HepG2 (cell line): ENCODE measurements at regions not wholly inside any gene's neighbourhood (a gene's known extent, or its start where the extent isn't known, plus 50 kb on each side); places are given as distances from the start of the nearest gene placed in this dataset.

Experiments used
- ATRX ChIP-seq: sonication (generic); formaldehyde crosslinking; IDR thresholded peaks from 2 replicates; pipeline ENCODE4 v1.4.0; 2020; ENCODE audit warnings: missing genetic modification reagents, borderline replicate concordance
- BHLHE40 ChIP-seq: IDR thresholded peaks from 2 replicates; pipeline ENCODE4 v1.6.1; 2011; ENCODE audit warnings: low read length, improper control_type of control experiment
- CEBPG ChIP-seq: IDR thresholded peaks from 2 replicates; pipeline ENCODE4 v1.6.1; 2016
- CREB1 ChIP-seq, 2 experiments: fragments of 450-650 bp in 1 of 2; IDR thresholded peaks; 2 replicates each; pipeline ENCODE4 v1.6.1; 2016 to 2017; ENCODE audit warnings: control low read depth in 1 of 2, mild to moderate bottlenecking in 1 of 2, missing compliant biosample characterization in 1 of 2, missing genetic modification characterization in 1 of 2
- HIC2 ChIP-seq: sonication (generic); formaldehyde crosslinking; IDR thresholded peaks from 2 replicates; pipeline ENCODE4 v1.9.0; 2022; ENCODE audit warnings: low read depth, missing genetic modification reagents
- KDM5A ChIP-seq: fragments of 200-600 bp; sonication (generic); IDR thresholded peaks from 2 replicates; pipeline ENCODE4 v1.7.0; 2018; ENCODE audit warnings: antibody characterized with exemption, mild to moderate bottlenecking, low read length, borderline replicate concordance
- RNF219 ChIP-seq: sonication (generic); formaldehyde crosslinking; IDR thresholded peaks from 2 replicates; pipeline ENCODE4 v1.5.0; 2020; ENCODE audit warnings: mild to moderate bottlenecking, missing genetic modification reagents
- TEAD3 ChIP-seq: optimal IDR thresholded peaks from 2 replicates; pipeline ENCODE3; 2016; ENCODE audit warnings: borderline replicate concordance
- ZC3H13 ChIP-seq: sonication (generic); formaldehyde crosslinking; IDR thresholded peaks from 2 replicates; pipeline ENCODE4 v1.8.1; 2023; ENCODE audit warnings: mild to moderate bottlenecking, missing genetic modification reagents, moderate library complexity
- ZFP41 ChIP-seq: sonication (generic); formaldehyde crosslinking; IDR thresholded peaks from 2 replicates; pipeline ENCODE4 v1.4.0; 2020; ENCODE audit warnings: mild to moderate bottlenecking, missing genetic modification reagents, borderline replicate concordance
- TF ChIP-seq, protein P1 (sequence below): sonication (generic); formaldehyde crosslinking; IDR thresholded peaks from 2 replicates; pipeline ENCODE4 v1.9.0; 2022; ENCODE audit warnings: missing genetic modification reagents, mild to moderate bottlenecking, borderline replicate concordance

GRCh38 chr17:68759343-68760140, 158.4 kb upstream of the FAM20A start (continued):
- TF ChIP-seq HIC2 (CRISPR knock-in tag) (peak; percentile 86), ATRX (CRISPR knock-in tag) (no peak), KDM5A (peak; percentile 51; the same call in 1 of the 2 replicates), CEBPG (CRISPR knock-in tag) (peak; percentile 68), TEAD3 (CRISPR knock-in tag) (peak; percentile 77), CREB1 (IDR thresholded peaks at IDR 0.05) (no peak), CREB1 (CRISPR knock-in tag; IDR thresholded peaks at IDR 0.05) (0 out of 2 replicates have a peak, but pooled peaks have one; percentile 2), BHLHE40 (peak; percentile 59; the same call in 1 of the 2 replicates), ZFP41 (no peak), ZC3H13 (CRISPR knock-in tag) (no peak), RNF219 (CRISPR knock-in tag) (no peak)
- TF ChIP-seq, protein P1, sequence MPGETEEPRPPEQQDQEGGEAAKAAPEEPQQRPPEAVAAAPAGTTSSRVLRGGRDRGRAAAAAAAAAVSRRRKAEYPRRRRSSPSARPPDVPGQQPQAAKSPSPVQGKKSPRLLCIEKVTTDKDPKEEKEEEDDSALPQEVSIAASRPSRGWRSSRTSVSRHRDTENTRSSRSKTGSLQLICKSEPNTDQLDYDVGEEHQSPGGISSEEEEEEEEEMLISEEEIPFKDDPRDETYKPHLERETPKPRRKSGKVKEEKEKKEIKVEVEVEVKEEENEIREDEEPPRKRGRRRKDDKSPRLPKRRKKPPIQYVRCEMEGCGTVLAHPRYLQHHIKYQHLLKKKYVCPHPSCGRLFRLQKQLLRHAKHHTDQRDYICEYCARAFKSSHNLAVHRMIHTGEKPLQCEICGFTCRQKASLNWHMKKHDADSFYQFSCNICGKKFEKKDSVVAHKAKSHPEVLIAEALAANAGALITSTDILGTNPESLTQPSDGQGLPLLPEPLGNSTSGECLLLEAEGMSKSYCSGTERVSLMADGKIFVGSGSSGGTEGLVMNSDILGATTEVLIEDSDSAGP (CRISPR knock-in tag): peak; percentile 90
